HG03196 (cell line): ENCODE measurements at regions not wholly inside any gene's neighbourhood (a gene's known extent, or its start where the extent isn't known, plus 50 kb on each side); places are given as distances from the start of the nearest gene placed in this dataset.
"Not testable (repeated sequence)": the region's sequence is repeated elsewhere in the genome, so short reads cannot be mapped to it uniquely, and the experiment has no call there.

Experiments
- ATAC-seq: cut with Tn5 transposase; IDR thresholded peaks from one replicate; pipeline ENCODE4 v1.9.1; 2021; ENCODE audit not compliant: unreplicated experiment

DNA sequence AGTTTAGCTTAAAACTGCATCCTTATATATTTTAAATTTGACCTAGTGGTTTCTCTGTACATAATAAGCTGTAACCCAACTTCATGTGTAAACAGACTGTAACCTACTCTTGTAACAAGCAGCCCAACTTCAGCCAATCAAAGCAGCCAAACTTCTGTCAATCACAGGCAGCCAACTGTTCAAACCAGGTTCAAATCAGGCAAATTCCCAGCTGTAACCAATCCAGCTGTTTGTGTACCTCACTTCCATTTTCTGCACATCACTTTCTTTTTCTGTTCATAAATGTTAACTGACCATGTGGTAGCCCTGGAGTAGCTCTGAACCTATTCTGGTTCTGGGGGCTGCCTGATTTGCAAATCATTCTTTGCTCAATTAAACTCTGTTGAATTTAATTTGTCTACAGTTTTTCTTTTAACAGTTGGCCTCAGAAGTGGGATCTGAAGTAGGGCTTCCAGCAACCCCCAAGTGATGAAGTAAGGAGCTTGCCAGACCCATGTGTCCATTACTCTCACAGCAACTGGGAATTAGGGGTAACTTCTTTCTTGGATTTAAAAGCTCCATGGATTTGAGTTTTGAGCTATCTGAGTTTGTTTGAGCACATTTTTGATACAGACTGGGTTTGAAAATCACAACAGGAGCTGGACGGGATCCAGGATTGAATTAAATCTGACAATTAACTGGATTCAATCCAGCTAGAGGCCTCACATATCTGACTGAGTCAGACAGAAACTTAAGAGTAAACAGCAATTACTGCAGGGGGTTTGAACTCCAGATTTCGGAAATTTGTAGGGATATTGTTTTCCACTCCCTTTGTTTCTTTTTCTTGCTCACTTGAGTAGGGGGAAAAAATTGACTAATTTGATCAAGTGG, 1569.7 kb upstream of the SLC39A10 start:
- no peak for ATAC-seq

DNA sequence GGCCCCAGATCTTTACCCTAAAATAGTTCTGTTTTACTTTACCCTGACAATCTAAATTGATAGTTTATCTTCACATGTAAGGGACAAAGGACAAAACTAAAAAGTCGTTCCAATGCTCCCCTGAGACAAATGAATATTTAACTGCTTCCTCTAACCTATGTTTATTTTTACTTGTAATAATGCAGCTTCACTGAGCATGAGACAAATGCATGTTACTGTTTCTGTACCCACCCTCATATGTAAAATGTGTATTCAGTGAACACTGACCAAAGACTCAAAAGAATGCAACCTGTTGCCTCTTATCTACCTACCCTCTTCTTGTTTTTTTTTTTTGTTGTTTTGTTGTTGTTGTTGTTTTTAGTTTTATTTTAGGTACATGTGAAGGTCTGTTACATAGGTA, 1570.9 kb upstream of the SLC39A10 start:
- ATAC-seq, result no peak

DNA sequence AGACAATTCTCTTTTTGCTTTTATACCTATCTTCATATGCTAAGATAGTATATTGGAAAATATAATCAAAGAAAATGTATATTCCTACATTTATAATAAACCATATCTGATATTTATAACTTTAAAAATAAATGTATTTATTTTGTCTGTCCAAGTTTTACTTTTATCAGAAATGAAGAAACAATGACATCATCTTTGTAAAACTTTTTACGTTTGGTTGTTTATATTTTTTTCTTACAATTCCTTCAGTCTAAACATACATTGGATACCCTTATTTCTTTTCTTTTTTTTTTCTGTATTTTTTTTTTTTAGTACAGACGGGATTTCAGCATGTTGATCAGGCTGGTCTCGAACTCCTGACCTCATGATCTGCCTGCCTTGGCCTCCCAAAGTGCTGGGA, 1577.0 kb upstream of the SLC39A10 start:
- no peak for ATAC-seq

DNA sequence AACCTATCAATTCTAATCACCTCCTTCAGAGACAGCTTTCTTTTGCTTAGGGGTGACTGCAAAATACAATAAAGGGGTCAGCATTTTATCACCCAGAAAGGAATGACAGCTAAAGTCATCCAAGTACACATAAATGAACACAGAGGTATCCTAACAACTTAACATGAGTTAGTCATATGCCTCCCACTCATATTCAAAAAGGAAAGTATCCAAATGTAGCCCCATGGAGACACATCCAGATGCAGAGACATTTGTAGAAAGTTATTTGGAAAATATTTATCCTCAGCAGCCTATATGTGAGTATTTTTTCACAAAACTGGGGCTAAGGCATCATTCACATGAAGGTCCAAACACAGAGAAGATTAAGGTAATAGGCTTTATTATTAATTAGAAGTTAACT, 1579.7 kb upstream of the SLC39A10 start:
- no peak for ATAC-seq

DNA sequence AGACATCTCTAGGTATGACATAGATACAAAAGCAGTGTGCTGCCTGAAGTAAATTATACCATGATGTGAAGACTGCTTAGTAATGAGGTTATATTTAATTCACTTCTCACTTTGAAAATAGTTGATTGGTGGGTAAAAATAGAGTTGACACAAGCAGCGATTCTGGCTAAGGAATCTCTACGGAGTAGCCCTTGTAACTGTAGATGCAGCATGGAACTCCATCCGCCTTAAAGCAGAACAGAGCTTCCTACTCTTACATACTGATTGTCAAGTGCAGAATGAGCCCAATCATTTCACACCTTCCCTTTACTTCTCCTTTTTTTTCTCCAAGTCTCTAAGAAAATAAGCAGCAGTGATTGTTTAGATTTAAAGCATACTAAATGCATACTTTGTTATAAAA, 1594.6 kb upstream of the SLC39A10 start:
- no peak for ATAC-seq

DNA sequence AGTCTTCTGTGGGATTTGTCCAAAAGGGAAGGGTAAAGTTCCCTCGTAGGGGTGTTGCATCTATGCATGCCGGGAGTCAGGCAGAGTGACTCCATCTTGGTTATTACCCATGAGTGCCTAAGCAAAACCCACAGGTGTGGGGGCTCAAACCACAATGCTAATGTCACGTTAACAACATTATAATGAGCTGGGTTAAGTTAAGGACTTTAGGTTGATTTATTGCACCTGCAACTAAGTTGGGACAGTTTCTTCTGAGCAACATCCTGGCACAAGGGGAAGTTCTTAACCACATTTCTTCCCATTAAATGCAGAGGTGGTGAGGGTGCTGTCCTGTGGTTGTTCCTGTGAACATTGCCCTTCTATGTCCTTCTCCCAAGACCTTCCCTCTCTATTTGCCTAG, 1596.8 kb upstream of the SLC39A10 start:
- ATAC-seq, result no peak

DNA sequence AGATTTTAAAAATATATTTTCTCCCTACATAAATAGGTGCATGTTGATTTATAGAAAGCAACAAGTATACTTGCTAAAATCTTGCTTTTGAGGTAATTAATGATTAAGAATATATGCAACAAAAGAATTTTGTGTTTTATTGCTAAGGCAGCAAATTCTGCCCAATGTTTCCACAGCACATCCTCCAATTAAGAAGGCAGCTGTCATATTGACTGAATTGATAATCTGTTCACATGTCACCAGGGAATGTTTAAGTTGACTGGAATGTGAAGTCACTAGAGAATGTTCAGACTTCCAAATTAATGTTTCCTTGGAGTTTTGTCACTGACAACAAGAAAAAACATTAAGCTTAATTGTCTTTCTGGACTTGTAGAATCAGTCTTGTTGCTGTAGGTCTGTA, 1602.7 kb upstream of the SLC39A10 start:
- ATAC-seq, result no peak

DNA sequence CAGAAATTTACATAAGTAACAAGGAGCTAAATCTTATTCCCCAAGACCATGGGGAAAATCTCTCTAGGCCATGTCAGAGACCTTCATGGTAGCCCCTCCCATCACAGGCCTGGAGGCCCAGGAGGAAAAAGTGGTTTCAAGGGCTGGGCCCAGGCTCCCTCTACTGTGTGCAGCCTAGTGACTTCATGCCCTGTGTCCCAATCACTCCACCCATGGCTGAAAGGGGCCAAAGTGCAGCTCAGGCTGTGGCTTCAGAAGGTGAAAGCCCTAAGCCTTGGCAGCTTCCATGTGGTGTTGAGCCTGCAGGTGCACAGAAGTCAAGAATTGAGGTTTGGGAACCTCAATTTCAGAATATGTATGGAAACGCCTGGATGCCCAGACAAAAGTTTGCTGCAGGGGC, 1612.7 kb upstream of the SLC39A10 start:
- ATAC-seq, result no peak

DNA sequence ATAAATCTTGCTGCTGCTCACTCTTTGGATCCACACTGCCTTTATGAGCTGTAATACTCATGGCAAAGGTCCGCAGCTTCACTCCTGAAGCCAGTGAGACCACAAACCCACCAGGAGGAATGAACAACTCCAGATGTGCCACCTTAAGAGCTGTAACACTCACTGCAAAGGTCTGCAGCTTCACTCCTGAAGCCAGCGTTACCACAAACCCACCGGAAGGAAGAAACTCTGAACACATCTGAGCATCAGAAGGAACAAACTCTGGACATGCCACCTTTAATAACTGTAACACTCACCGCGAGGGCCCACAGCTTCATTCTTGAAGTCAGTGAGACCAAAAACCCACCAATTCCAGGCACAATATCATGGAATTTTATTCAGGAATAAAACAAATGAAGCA, 1635.9 kb upstream of the SLC39A10 start:
- not testable (repeated sequence) for ATAC-seq

DNA sequence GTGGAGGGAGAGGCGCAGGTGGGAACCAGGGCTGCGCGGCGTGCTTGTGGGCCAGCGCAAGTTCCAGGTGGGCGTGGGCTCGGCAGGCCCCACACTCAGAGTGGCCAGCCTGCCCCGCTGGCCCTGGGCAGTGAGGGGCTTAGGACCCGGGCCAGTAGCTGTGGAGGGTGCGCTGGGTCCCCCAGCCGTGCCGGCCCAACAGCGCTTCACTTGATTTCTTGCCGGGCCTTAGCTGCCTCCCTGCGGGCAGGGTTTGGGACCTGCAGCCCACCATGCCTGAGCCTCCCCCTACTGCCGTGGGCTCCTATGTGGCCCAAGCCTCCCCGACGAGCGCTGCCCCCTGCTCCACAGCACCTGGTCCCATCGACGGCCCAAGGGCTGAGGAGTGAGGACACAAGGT, 1636.9 kb upstream of the SLC39A10 start:
- ATAC-seq, result no peak

DNA sequence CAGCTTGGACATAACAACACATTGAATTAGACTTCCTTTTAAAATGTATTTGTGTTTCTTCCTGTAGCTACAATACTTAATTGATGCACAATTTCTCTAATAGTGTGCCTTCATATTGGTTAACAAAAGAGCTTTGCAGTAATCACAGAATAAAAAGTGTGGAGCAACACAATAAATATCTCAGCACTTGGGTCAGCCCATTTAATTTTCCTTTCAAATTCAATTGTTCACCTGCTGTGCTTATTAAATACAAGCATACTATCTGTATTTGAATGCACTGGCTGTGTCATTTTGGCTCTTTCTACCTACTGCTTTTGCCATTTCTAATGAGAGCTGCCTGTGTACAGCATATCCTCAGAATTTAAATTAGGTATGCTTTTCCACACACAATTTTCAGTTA, 1641.3 kb upstream of the SLC39A10 start:
- ATAC-seq, result no peak

DNA sequence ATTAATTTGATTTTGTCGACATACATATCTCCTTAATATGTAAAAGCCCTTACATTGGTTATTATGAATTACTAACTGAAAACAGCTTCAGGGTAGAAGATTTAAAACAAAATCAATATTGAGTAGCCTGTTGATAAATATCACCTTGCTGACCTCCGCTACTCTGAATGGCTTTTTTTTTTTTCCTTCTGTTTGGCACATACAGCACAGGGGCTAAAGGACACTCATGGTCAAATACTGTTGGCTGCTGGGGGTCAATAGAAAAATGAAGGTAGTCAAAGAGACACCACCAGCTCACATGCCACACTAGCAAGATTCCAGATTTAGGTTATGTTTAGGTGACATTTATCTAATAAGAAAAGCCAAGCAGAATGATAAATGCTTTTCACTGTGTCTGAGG, 1642.4 kb upstream of the SLC39A10 start:
- ATAC-seq, result no peak

DNA sequence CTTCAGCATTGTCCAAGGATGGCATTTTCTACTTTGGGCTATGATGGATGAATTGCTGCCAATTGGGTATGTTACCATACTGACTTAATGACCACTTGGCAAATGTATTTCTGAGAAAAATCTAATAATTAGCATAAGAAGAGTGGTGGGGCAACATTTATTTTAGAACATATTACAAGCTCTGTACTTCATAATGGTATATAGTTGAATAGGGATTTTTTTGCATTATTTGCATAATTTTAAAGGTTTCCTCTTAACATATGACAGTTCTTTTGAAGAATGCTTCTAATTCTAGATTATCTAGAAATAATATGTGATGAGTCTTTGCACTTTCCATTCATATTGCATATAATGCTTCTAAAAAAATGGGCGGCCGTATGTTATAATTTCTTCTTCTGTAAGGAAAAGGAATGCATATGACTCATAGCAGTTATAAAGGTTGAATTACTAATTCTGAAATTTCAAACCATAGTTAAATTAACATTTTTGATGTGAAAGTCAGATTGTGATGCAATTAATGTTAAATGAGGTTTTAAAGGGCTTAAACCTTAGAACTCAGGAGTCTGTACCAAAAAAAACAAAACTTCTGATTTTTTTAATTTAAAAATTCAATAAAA, 1652.3 kb upstream of the SLC39A10 start:
- no peak for ATAC-seq

DNA sequence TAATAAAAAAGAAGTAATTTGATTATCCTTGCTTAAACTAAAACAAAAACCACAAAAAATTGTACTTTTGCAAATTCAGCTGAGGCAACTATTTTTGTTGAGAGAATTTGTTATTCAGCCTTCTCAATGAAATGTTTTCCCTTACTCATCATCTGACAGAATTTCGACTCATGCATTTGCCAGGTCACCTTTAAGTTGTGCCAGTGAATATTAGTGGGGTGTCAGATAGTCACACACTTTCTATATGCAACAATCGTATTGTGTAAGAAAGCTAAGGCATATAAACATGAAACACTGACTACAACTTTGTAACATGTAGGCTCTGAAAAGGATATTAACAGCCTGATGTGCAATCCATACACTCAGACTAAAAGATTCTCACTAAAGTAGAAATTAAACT, 1653.1 kb upstream of the SLC39A10 start:
- no peak for ATAC-seq

DNA sequence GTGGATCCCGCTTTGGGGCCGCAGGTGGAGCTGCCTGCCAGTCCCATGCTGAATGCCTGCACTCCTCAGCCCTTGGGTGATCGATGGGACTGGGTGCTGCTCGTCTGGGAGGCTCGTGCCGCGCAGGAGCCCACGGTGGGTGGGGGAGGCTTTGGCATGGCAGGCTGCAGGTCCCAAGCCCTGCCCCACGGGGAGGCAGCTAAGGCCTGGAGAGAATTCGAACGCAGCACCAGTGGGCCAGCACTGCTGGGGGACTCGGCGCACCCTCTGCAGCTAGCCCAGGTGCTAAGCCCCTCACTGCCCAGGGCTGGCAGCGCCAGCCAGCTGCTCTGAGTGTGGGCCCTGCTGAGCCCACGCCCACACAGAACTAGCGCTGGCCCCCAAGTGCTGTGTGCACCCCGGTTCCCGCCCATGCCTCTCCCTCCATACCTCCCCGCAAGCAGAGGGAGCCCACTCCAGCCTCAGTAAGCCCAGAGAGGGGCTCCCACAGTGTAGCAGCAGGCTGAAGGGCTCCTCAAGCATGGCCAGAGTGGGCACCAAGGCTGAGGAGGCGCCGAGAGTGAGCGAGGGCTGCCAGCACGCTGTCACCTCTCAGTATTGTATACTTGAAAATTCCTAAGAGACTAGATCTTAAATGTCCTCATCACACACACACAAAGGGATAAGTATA, 1654.2 kb upstream of the SLC39A10 start:
- no peak for ATAC-seq

DNA sequence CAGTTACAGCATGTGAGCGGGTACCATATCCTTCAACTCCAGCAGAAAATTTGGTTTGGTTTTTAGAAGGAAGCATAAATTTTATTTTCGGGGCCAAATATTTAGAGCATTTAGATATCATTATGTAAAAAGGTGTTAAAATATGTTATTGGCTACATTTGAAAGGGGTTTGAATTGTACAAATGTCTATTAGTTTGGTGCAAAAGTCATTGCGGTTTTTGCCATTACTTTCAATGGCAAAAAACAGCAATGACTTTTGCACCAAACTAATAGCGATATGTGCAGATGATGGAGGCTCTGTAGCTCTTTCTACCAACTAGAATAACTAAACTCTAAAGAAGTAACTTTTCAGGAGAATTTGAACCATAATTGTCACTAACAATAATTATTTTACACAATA, 1666.2 kb upstream of the SLC39A10 start:
- ATAC-seq, result no peak

DNA sequence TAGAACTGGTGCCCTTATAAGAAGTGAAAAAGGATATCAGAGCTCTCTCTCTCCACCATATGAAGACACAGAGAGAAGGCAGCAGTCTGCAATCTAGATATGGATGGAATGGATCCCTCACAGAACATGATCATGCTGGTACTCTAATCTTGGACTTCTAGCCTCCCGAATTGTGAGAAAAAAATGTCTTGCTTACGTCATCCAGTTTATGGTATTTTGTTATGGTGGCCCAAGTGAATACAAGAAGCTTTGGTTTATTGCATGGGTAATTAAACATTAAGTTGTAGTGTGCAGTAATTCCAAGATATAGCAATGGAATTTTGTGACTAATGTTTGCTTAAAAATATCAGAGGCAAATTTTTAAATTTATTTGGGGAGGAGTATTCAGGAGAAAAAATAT, 1667.4 kb upstream of the SLC39A10 start:
- no peak for ATAC-seq

DNA sequence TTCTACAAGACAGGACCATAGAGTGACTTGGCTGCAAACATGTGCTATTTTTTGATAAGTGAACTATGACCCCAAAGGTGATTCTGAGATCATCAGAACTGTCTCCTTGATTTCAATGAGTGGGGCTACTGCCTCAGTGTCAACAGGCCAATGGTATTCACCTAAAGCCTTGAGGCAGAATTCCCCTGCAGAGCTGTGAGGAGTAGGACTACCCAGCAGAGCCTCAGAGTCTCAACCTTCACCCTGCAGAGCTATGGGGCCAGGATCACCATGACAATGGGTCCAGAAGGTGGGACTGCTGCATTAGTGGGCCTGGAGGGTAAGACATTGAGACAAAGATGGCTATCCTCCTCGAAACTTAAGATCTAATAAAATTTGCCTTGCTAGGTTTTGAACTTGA, 1668.2 kb upstream of the SLC39A10 start:
- no peak for ATAC-seq

DNA sequence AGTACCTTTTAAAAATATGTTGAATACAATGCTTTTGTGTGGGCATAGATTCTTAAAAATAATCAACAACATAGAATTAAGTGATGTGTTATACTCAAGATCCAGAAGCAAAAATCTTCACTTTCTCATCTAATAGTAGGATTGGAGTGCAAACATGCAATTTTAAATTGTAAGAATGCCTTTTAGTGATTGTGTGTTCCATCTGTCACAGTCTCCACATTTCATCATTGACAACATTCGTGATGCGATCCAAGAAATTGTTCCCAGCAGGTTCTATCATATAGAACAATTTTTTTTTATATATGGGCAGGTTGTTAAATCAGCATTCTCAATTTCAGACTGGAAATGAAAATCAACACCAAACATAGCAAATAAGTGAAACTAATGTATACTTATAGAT, 1671.8 kb upstream of the SLC39A10 start:
- ATAC-seq, result no peak

DNA sequence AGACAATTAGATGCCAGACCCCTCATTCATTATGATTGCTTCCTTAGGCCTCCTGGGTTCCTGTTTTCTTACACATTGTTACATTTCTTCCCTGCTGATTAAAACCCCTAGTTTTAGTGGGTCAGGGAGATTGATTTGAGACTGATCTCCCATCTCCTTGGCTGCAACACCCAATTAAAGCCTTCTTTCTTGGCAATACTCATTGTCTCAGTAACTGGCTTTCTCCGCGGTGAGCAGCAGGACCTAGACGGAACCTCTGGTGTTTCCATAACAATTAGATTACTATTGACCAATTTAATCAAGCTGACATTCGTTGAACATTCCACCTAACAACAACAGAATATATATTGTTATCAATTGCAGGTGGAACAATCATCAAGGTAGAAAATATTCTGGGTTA, 1676.4 kb upstream of the SLC39A10 start:
- no peak for ATAC-seq

DNA sequence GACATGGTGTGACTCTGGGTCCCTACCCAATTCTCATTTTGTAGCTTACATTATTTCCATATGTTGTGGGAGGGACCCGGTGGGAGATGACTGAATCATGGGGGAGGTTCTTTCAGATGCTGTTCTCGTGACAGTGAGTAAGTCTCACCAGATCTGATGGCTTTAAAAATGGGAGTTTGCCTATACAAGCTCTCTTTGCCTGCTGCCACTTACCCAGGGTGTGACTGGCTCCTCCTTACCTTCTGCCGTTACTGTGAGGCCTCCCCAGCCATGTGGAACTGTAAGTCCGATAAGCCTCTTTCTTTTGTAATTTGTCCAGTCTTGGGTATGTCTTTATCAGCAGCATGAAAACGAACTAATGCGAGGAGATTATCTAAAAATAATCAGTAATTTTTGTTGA, 1683.2 kb upstream of the SLC39A10 start:
- no peak for ATAC-seq

DNA sequence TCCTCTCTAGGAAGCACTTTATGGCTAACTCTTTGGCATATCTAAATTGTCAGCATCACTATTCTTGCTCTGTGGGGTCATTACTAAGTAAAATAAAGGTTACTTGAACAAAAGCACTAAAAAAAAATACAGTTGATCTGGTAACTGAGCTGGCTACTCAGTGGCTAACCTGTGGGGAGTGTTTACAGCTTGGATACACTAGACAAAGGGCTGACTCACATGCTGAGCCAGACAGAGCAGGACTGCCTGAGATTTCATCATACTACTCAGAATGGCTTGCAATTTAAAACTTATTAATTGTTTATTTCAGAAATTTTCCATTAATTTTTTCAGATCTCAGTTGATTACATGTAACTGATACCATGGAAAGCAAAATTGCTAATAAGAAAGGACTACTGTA, 1690.4 kb upstream of the SLC39A10 start:
- ATAC-seq, result no peak
